ENCODE measurements at regions not wholly inside any gene's neighbourhood (a gene's known extent, or its start where the extent isn't known, plus 50 kb on each side); places are given as distances from the start of the nearest gene placed in this dataset.

DNA sequence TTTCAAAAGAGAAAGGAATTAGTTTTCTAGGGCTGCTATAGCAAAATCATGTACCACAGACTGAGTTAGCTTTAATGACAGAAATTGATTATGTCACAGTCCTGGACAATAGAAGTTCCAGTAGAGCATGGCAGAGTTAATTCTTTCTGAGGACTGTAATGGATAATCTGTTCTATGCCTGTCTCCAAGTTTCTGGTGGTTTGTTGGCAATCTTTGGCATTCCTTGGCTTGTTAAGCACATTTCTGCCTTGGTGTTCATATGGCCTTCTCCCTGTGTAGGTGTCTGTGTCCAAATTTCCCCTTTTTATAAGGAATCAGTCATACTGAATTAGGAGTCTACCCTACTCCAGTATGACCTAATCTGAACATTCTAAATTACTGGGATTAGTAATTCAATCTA, 336.1 kb upstream of the PABPC4L start:
- TF ChIP-seq ESRRA (IDR thresholded peaks at IDR 0.05; ENCODE audit: borderline replicate concordance, low read length) (no peak), ZC3H11A (IDR thresholded peaks at IDR 0.05) (no peak), POLR2A (IDR thresholded peaks at IDR 0.05; ENCODE audit: low read length) (no peak), SMC3 (IDR thresholded peaks at IDR 0.05) (no peak), EP300 (IDR thresholded peaks at IDR 0.05) (no peak)
- TF ChIP-seq, protein P1, sequence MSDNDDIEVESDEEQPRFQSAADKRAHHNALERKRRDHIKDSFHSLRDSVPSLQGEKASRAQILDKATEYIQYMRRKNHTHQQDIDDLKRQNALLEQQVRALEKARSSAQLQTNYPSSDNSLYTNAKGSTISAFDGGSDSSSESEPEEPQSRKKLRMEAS (IDR thresholded peaks at IDR 0.05) = no peak
- TF ChIP-seq, protein P2, sequence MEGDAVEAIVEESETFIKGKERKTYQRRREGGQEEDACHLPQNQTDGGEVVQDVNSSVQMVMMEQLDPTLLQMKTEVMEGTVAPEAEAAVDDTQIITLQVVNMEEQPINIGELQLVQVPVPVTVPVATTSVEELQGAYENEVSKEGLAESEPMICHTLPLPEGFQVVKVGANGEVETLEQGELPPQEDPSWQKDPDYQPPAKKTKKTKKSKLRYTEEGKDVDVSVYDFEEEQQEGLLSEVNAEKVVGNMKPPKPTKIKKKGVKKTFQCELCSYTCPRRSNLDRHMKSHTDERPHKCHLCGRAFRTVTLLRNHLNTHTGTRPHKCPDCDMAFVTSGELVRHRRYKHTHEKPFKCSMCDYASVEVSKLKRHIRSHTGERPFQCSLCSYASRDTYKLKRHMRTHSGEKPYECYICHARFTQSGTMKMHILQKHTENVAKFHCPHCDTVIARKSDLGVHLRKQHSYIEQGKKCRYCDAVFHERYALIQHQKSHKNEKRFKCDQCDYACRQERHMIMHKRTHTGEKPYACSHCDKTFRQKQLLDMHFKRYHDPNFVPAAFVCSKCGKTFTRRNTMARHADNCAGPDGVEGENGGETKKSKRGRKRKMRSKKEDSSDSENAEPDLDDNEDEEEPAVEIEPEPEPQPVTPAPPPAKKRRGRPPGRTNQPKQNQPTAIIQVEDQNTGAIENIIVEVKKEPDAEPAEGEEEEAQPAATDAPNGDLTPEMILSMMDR (IDR thresholded peaks at IDR 0.05) = no peak

Measured in A549 (cell line).